Smooth muscle cell (in vitro differentiated cells): ENCODE measurements at regions not wholly inside any gene's neighbourhood (a gene's known extent, or its start where the extent isn't known, plus 50 kb on each side); places are given as distances from the start of the nearest gene placed in this dataset.

Experiments
- DNase-seq: peaks from one replicate; lab custom pipeline; 2025; ENCODE audit not compliant: unreplicated experiment; lab: John Stamatoyannopoulos, UW
- H2AFZ ChIP-seq: fragments of 200-600 bp; sonication (generic); 2 replicates; pipeline ENCODE4 v1.6.0; 2016; ENCODE audit warnings: antibody characterized with exemption, low read depth, mild to moderate bottlenecking
- H3F3A ChIP-seq: fragments of 200-600 bp; sonication (generic); 2 replicates; pipeline ENCODE4 v1.6.0; 2017; ENCODE audit warnings: antibody characterized with exemption, low read depth
- H3K27ac ChIP-seq: fragments of 200-600 bp; sonication (generic); 2 replicates; pipeline ENCODE4 v1.5.1; 2016; ENCODE audit warnings: low read depth, mild to moderate bottlenecking
- H3K27me3 ChIP-seq: fragments of 200-600 bp; sonication (generic); 2 replicates; pipeline ENCODE4 v1.6.1; 2016; ENCODE audit warnings: low read depth, mild to moderate bottlenecking
- H3K36me3 ChIP-seq: fragments of 200-600 bp; sonication (generic); 2 replicates; pipeline ENCODE4 v1.5.1; 2016; ENCODE audit warnings: low read depth
- H3K4me1 ChIP-seq: fragments of 200-600 bp; sonication (generic); 2 replicates; pipeline ENCODE4 v1.5.1; 2016; ENCODE audit warnings: low read depth
- H3K4me2 ChIP-seq: fragments of 200-600 bp; sonication (generic); 2 replicates; pipeline ENCODE4 v1.6.0; 2016; ENCODE audit warnings: mild to moderate bottlenecking
- H3K4me3 ChIP-seq: fragments of 200-600 bp; sonication (generic); 2 replicates; pipeline ENCODE4 v1.5.1; 2016; ENCODE audit warnings: mild to moderate bottlenecking
- H3K79me2 ChIP-seq: fragments of 200-600 bp; sonication (generic); 2 replicates; pipeline ENCODE4 v1.6.0; 2016; ENCODE audit warnings: low read depth, mild to moderate bottlenecking
- H3K9ac ChIP-seq: fragments of 200-600 bp; sonication (generic); 2 replicates; pipeline ENCODE4 v1.6.0; 2016; ENCODE audit warnings: low read depth
- H3K9me3 ChIP-seq: fragments of 200-600 bp; sonication (generic); replicated peaks from 2 replicates; pipeline ENCODE4 v1.5.1; 2016; ENCODE audit warnings: low read depth
- H4K20me1 ChIP-seq: fragments of 200-600 bp; sonication (generic); 2 replicates; pipeline ENCODE4 v1.6.0; 2016; ENCODE audit warnings: low read depth
- WGBS: methylation state at CpG from one replicate; pipeline ENCODE4 v1.1.7; 2016; ENCODE audit warnings: low lambda C conversion rate; 5-methylcytosine and 5-hydroxymethylcytosine counted together
- TF ChIP-seq, protein P1 (sequence below): fragments of 200-600 bp; sonication (generic); IDR thresholded peaks from 2 replicates; pipeline ENCODE4 v1.5.1; 2017; ENCODE audit warnings: borderline replicate concordance, mild to moderate bottlenecking, antibody characterized with exemption; ENCODE audit not compliant: insufficient read depth, poor library complexity, severe bottlenecking

- no peak overlapping the region for H3K9ac ChIP-seq
- H3K79me2 ChIP-seq = no peaks in the 10 kb centered on the region
- peaks cover 4% of the 10 kb centered on the region for H3F3A ChIP-seq
- no peaks in the 10 kb centered on the region for H3K27me3 ChIP-seq
- TF ChIP-seq, protein P1, sequence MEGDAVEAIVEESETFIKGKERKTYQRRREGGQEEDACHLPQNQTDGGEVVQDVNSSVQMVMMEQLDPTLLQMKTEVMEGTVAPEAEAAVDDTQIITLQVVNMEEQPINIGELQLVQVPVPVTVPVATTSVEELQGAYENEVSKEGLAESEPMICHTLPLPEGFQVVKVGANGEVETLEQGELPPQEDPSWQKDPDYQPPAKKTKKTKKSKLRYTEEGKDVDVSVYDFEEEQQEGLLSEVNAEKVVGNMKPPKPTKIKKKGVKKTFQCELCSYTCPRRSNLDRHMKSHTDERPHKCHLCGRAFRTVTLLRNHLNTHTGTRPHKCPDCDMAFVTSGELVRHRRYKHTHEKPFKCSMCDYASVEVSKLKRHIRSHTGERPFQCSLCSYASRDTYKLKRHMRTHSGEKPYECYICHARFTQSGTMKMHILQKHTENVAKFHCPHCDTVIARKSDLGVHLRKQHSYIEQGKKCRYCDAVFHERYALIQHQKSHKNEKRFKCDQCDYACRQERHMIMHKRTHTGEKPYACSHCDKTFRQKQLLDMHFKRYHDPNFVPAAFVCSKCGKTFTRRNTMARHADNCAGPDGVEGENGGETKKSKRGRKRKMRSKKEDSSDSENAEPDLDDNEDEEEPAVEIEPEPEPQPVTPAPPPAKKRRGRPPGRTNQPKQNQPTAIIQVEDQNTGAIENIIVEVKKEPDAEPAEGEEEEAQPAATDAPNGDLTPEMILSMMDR = no peak
- H3K4me3 ChIP-seq = no peak overlapping the region
- DNase-seq = no peak
- WGBS = 64% methylated on average over 7 of the region's 7 CpGs
- H2AFZ ChIP-seq = peak overlapping the region; percentile 51
- no peaks in the 10 kb centered on the region for H3K9me3 ChIP-seq
- H3K36me3 ChIP-seq = no peaks in the 10 kb centered on the region
- no peak overlapping the region for H3K27ac ChIP-seq
- H4K20me1 ChIP-seq = no peaks in the 10 kb centered on the region
- no peak overlapping the region for H3K4me2 ChIP-seq
- H3K4me1 ChIP-seq = peaks cover 5% of the 10 kb centered on the region
Observed at GRCh38 chr6:105740946-105741645, 338.2 kb upstream of the PREP start.

- Histone ChIP-seq H3K4me3 (no peak overlapping the region), H3K4me2 (no peak overlapping the region), H3K9ac (no peak overlapping the region), H3F3A (peaks cover 4% of the 10 kb centered on the region), H2AFZ (no peak overlapping the region), H3K9me3 (no peaks in the 10 kb centered on the region), H3K27ac (no peak overlapping the region), H3K27me3 (no peaks in the 10 kb centered on the region), H3K4me1 (no peaks in the 10 kb centered on the region), H4K20me1 (no peaks in the 10 kb centered on the region), H3K79me2 (no peaks in the 10 kb centered on the region), H3K36me3 (no peaks in the 10 kb centered on the region)
- no peak for DNase-seq
- 74% methylated on average over 2 of the region's 2 CpGs for WGBS
- TF ChIP-seq, protein P1 = no peak
Observed at GRCh38 chr6:105739764-105740163, 336.9 kb upstream of the PREP start.

- TF ChIP-seq, protein P1 = peak; percentile 52
- 64% methylated on average over 4 of the region's 4 CpGs for WGBS
- Histone ChIP-seq H3K36me3 (no peaks in the 10 kb centered on the region), H3K79me2 (no peaks in the 10 kb centered on the region), H3K4me1 (no peaks in the 10 kb centered on the region), H3K4me3 (no peak overlapping the region), H4K20me1 (no peaks in the 10 kb centered on the region), H3K9ac (no peak overlapping the region), H3K4me2 (no peak overlapping the region), H3K27me3 (no peaks in the 10 kb centered on the region), H3F3A (no peaks in the 10 kb centered on the region), H3K27ac (no peak overlapping the region), H3K9me3 (no peaks in the 10 kb centered on the region), H2AFZ (peak overlapping the region; percentile 84)
- no peak for DNase-seq
Observed at GRCh38 chr6:105733556-105734162, 330.8 kb upstream of the PREP start.
